Amniotic stem cell (primary cell): ENCODE measurements at regions not wholly inside any gene's neighbourhood (a gene's known extent, or its start where the extent isn't known, plus 50 kb on each side); places are given as distances from the start of the nearest gene placed in this dataset.

ENCODE experiments used
- DNase-seq: peaks from one replicate; lab custom pipeline; 2025; lab: John Stamatoyannopoulos, UW

DNA sequence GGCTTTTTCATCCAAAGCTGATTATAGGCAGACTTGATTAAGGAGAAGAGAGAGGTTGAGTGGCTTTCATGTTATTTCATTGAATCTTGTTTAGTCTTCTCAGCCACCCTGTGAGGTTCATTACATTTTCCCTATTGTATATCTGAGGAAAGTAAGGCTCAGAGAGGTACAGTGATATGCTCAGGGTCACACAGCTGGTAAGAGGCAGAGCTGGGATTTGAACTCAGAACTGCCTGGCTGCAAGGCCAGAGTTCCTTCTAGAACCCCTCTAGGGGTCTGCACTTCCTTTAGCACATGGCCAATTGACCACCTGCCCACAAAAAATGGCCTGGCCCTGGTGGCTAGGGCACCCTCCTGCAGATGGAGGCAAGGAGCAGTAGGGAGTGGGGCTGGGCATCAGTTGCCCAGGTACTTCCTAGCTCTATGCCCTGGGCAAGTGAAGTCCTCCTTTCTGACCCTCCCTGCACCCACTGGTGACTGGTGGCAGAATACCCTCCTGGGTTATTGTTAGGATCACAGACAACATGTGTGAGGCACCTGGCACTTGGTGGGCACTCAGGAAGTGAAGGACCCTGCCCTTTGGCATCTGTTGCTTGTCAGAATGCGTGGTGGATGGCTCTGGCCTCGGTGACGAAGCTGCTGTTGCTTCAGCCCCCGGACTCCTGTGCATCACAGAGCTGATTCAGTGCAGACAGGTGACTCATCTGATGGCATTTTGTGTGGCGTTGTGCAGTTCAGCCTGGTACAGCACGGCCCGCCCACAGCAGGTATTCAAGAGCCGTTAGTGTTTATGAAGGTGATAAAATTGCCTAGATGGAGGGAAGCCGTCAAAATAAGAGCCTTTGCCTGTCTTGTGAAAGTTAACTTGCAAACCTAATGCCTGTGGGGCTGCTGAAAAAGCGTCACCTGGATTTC lies 115.8 kb downstream of the SLC25A47 start:
- peak; percentile 79 for DNase-seq

- no peak for DNase-seq
Observed at GRCh38 chr14:100439781-100440180, 116.6 kb downstream of the SLC25A47 start.

DNA sequence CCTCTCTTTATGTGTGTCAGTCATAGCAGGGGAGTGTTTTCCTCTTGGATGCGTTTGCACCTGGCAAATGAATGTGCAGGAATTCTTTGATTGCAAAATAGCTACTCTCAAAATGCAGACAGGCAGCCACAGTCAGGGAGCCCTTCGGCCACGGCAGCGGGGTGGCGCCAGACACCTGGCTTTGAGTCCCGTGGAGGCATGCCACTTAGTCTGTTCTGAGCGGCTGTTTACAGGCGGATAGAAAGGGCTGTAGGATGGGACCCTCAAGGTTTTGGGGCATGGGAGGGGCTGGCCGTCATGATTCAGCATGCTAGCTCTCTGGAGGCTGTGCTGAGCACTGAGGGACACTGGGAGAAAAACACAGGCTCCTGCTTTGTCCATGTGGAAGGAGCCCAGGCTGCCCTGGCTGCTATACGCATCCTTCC lies 117.1 kb downstream of the SLC25A47 start:
- no peak for DNase-seq

DNA sequence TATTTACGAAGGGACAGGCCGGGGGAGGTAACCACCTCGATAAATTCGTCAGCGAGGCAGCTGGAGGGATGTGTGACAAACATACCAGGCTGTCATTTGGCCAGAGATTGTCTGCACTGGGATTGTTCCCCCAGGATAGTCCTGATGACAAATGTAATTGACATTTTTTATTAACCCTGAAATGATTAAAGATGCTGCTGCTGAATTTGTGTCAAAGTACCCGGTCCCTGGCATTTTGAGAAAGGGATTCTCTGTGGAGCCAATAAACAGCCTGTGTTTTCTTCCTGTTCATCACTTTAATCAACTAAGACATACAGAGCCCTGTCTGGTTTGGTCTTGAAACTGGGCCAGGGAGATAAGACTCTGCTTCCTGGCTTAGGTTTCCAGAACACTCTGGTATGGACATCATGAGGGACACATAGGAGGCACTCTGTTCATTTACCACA lies 117.6 kb downstream of the SLC25A47 start:
- DNase-seq, result no peak

DNA sequence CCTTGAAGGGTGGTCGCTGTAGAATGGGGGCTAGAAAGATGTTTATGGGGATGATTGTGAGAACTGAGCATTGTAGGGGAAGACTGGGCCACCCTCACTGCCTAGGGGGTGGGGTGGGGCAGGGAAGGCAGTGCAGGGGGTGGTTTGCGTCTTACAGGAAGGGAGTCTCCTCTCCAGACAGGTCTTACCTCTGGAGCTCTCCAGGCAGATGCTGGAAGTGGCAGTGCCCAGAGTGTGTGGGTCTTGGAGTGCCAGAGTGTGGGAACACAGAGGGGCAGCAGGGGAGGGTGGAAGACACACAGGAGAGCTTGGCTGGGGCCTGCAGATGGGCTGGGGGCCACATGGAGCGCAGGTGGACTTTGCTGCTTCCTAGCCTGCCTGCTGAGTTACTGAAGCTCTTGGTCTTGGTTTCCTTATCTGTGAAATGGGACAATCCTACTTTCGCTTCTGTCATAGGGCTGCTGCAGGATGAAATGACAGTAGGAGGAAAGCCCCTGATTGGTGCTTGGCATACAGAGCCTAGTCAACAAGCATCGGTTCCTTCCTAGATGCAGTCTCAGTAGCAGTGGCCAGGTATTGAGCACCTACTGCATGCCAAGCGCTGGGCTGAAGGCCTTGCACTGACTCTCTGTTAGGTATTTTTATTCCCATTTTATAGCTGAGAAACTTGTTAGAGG lies 118.3 kb downstream of the SLC25A47 start:
- DNase-seq, result no peak

GRCh38 chr14:100442036-100442435 lies 118.9 kb downstream of the SLC25A47 start:
- DNase-seq, result no peak

DNA sequence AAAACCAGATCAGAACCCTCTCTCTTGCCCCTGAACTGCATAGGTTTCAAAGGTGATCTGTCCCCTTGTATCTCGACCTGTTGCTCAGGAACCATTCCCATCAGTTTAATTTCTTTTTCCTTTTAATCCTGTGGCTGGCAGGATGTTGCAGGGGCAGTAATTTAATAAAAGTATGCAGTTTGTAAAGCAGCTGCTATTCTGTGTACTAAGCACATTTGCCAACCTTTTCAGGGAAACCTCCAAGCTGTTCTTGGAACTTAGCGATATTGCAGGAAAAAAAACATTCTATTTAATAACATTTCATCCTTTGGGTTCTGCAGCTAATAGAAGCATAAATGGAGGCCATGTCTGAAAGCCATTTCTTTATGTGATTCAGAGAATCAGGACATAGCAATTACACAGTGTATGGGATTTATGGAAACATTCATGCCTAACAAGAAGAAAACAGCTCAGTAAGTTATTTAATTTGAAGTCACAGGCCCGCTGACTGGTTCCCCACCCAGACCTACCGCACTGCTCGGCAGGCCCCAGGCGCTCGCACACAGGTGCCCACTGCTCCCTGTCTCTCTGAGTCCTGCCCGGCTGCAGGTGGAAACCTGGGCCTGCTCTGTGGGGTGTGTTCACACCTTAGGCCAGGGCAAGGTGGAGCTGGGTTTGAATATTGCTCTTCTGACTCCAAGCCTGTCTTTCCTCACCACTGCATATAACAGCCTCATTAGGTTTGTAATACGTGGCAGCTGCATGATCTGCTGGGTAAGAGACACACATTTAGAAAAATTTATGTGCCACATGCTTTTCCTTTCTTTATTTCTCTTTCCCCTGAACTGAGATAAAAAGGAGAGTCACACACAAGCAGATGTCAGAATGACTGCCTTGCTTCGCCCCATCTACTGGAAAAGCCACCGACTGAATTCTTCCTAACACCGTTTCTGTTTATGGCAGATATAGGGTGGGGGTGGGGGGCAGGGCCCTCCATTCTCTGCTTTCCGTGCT lies 119.7 kb downstream of the SLC25A47 start:
- DNase-seq, result no peak

GRCh38 chr14:100443603-100444002 lies 120.5 kb downstream of the SLC25A47 start:
- DNase-seq, result no peak

DNA sequence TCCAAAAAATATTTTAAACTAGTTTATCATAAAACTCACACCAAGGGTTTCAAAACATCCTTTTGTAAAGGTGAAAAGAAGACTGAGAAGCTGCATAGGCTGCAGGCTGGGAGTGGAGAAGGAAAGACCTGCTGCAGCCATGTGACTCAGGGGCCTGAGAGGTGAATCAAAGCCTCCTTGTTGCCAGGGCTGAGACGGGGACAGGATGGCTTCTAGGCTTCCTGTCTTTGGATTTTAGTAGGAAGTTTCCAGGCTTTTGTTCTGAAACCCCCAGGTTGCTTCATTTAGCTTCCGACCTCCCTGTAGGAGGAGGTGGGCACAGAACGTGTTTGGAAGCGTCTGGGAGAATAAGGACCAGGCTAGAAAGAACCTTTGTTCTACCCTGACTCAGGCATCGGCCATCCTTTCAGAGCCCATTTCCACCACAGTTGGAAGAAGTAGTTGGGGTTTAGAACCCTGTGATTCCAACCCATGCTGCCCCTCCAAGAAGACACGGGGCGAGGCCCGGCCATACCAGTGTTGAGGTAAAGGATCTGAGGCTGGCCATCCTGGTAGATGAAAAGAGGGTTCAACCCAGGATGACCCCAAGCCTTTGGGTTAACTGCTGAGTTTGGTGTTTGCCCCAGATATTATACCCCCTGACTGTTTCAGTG lies 122.4 kb downstream of the SLC25A47 start:
- DNase-seq, result no peak

DNA sequence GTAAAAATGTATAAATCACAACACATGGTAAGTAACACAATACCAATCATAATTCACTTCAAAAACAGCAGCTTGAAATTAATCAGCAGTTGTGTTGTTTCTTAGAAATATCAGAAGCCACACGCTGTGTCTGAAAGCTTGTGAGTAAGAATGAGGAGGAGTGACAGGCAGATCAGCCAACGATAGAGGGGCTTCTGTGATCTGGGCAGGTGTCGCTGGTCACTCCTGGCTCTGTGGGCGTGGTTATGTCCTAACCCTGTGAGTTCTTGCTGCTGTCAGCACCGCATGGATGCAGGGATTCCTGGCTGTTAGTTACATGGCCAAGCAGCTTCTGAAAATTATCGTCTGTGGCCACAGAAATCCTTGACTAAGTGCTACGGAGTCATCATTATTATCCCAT lies 123.4 kb downstream of the SLC25A47 start:
- DNase-seq, result no peak

DNA sequence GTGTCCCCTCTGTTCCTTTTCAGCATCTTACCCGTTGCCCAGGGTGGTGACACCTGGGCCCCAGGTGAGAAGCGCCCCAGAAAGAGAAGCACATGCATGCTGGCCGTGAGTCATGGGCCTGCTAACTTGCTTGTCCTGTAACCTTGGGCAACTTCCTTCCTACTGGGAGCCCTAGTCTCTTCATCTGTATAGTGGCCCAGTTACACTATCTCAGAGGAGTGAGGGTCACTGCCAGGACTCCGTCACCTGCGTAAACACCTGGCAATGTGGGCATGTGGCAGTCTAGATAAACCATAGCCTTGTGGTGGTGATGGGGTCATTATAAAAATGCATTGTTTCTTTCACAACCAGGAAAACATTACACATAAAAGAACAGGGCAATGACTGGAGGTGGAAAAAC lies 125.2 kb downstream of the SLC25A47 start:
- no peak for DNase-seq

- no peak for DNase-seq
Observed at GRCh38 chr14:100449225-100449987, 126.3 kb downstream of the SLC25A47 start.

- DNase-seq, result no peak
Observed at GRCh38 chr14:100450049-100450448, 126.9 kb downstream of the SLC25A47 start.

DNA sequence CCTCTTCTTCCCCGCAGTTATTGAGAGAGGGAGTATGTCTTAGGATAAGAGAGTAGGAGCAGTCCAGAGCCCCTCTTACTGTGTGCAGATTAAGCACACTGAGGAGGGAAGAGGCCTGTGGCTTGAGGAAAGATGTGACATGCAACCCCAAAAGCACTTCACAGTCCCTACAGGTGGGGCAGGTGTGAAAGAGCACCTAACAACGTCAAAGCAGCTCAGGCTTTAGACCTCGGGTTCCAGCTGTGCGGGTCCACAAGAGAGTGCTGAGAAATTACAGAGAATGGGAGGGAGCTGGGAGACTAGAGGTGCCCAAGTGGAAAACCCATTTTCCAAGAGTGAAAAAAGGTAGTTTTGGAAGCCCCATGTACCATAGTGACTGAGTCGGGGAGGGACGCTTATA lies 127.6 kb downstream of the SLC25A47 start:
- DNase-seq, result no peak

DNA sequence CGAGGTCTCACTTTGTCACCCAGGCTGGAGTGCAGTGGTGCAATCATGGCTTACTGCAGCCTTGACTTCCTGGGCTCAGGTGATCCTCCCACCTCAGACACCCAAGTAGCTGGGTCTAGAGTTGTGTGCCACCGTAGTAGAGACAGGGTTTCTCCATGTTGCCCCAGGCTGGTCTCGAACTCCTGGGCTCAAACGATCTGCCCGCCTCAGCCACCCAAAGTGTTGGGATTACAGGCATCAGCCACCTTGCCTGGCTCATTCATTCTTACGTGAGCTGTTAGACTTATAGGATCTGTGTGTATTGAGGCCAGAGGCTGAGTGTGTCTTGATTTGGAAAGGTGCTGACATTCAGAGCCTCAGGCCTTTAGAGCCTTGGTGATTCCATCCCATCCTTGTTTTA lies 128.1 kb downstream of the SLC25A47 start:
- no peak for DNase-seq

GRCh38 chr14:100453930-100454329 lies 130.8 kb downstream of the SLC25A47 start:
- DNase-seq, result no peak

GRCh38 chr14:100454437-100454836 lies 131.3 kb downstream of the SLC25A47 start:
- DNase-seq, result no peak

- no peak for DNase-seq
Observed at GRCh38 chr14:100463937-100464336, 123.3 kb downstream of the BEGAIN start.

DNA sequence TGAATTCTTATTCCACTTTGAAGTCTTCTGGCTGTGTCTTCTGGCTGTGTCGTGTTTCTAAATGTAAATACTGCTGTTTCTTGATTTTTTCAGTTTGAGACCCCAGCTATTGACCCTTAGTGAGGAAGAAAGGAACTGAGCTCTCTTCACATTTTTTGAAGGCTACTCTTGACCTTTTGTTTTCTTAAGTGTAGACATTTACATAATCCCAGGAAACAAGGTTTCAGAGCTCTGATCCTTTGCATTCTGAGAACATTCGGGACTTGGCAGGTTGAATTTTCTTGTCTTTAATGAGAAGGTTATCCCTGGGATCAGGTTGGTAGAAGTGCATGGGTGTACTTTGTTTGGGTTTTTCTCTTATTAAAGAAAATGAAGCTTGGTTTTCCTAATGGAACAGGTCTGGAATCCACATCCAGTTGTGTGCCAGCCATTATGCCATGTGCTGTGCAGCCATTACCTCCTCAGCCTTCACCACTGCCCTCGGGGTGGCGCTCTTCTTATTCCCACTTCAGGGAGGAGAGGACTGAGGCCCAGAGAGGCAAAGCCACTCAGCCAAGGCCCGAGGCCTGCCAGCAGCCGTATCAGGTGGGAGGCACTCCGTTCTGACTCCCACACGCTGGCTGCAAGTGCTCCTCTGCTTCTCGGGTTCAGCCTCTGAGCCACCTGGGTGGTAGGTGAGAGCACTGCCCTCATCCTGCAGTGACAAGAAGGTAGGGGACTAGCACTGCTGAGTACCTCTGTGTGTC lies 120.9 kb downstream of the BEGAIN start:
- DNase-seq, result no peak
